ENCODE measurements at regions not wholly inside any gene's neighbourhood (a gene's known extent, or its start where the extent isn't known, plus 50 kb on each side); places are given as distances from the start of the nearest gene placed in this dataset.

DNA sequence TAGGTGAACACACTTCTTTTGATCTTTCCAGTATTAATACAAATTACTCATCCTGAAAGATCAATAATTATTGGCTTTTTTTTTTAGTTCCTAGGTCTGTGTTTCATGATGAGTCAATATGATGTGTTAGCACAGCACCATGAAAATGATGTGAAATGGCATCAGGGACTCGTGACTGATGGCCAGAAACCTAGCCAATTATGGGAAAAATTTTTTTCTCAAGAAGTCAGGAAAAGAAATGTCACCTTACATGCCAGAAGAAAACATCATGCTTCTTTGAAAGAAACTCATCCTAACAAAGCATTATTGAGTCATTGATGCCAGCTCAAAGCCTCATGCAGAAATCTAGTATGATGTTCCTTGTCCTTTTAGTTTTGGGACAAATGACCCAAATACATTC lies 468.3 kb upstream of the CBLB start:
- Mint-ChIP-seq H3K4me3 (no peak overlapping the region), H3K27me3 (ENCODE audit: low read depth) (no peaks in the 10 kb centered on the region), H3K9me3 (no peaks in the 10 kb centered on the region), H3K36me3 (ENCODE audit: low read depth) (no peaks in the 10 kb centered on the region), H3K4me1 (peaks cover 18% of the 10 kb centered on the region), H3K27ac (no peak overlapping the region)
- TF ChIP-seq CTCF (IDR thresholded peaks at IDR 0.05; ENCODE audit: unreplicated experiment in 3 of 3), result no peak

- Mint-ChIP-seq H3K27ac (no peak overlapping the region), H3K9me3 (no peaks in the 10 kb centered on the region), H3K4me1 (peaks cover 28% of the 10 kb centered on the region), H3K27me3 (ENCODE audit: low read depth) (no peaks in the 10 kb centered on the region), H3K4me3 (no peak overlapping the region), H3K36me3 (ENCODE audit: low read depth) (no peaks in the 10 kb centered on the region)
- TF ChIP-seq CTCF (IDR thresholded peaks at IDR 0.05; ENCODE audit: unreplicated experiment in 3 of 3), result no peak
These were observed 469.9 kb upstream of the CBLB start for GRCh38 chr3:106338582-106339214.

DNA sequence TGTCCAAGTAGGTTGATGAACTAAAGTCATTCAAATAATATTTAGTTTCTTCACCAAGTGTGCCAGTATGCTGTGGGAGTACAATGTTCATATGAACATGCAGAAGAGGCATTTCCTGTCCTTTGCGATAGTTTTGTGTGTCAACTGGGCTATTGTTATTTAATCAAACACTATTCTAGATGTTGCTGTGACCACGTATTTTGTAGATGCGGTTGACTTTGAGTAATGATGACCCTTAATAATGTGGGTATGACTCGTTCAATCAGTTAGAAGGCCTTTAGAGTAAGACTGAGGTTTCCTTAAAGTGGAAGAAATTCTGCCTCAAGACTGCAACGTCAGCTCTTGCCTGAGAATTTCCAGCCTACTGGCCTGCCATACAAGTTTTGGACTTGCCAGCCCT lies 470.7 kb upstream of the CBLB start:
- no peaks in the 10 kb centered on the region for H3K27me3 Mint-ChIP-seq (ENCODE audit: low read depth)
- H3K4me3 Mint-ChIP-seq, result no peak overlapping the region
- H3K9me3 Mint-ChIP-seq, result no peaks in the 10 kb centered on the region
- peaks cover 31% of the 10 kb centered on the region for H3K4me1 Mint-ChIP-seq
- TF ChIP-seq CTCF (IDR thresholded peaks at IDR 0.05; ENCODE audit: unreplicated experiment in 3 of 3), result no peak
- H3K36me3 Mint-ChIP-seq (ENCODE audit: low read depth), result no peaks in the 10 kb centered on the region
- H3K27ac Mint-ChIP-seq, result no peak overlapping the region

GRCh38 chr3:106341087-106341486 lies 472.3 kb upstream of the CBLB start:
- no peak for TF ChIP-seq CTCF (IDR thresholded peaks at IDR 0.05; ENCODE audit: unreplicated experiment in 3 of 3)
- no peaks in the 10 kb centered on the region for H3K36me3 Mint-ChIP-seq (ENCODE audit: low read depth)
- peaks cover 31% of the 10 kb centered on the region for H3K4me1 Mint-ChIP-seq
- no peaks in the 10 kb centered on the region for H3K27me3 Mint-ChIP-seq (ENCODE audit: low read depth)
- no peaks in the 10 kb centered on the region for H3K9me3 Mint-ChIP-seq
- peak overlapping the region in 1 of 3 experiments; percentile 43 for H3K4me3 Mint-ChIP-seq
- peak overlapping the region; percentile 20 to 60 (median 25) for H3K27ac Mint-ChIP-seq

GRCh38 chr3:106341586-106342162 lies 472.9 kb upstream of the CBLB start:
- Mint-ChIP-seq H3K36me3 (ENCODE audit: low read depth) (no peaks in the 10 kb centered on the region), H3K4me1 (peaks cover 36% of the 10 kb centered on the region), H3K4me3 (no peak overlapping the region), H3K9me3 (no peaks in the 10 kb centered on the region), H3K27ac (no peak overlapping the region), H3K27me3 (ENCODE audit: low read depth) (no peaks in the 10 kb centered on the region)
- TF ChIP-seq CTCF (IDR thresholded peaks at IDR 0.05; ENCODE audit: unreplicated experiment in 3 of 3), result no peak

GRCh38 chr3:106342386-106342785 lies 473.6 kb upstream of the CBLB start:
- Mint-ChIP-seq H3K27ac (no peak overlapping the region), H3K9me3 (no peaks in the 10 kb centered on the region), H3K36me3 (ENCODE audit: low read depth) (no peaks in the 10 kb centered on the region), H3K27me3 (ENCODE audit: low read depth) (no peaks in the 10 kb centered on the region), H3K4me3 (no peak overlapping the region), H3K4me1 (peaks cover 42% of the 10 kb centered on the region)
- TF ChIP-seq CTCF (IDR thresholded peaks at IDR 0.05; ENCODE audit: unreplicated experiment in 3 of 3), result no peak
